GM12864 (cell line): ENCODE measurements at regions not wholly inside any gene's neighbourhood (a gene's known extent, or its start where the extent isn't known, plus 50 kb on each side); places are given as distances from the start of the nearest gene placed in this dataset.
"Not testable (repeated sequence)": the region's sequence is repeated elsewhere in the genome, so short reads cannot be mapped to it uniquely, and the experiment has no call there.

Experiments
- DNase-seq: peaks from one replicate; pipeline ENCODE4 v3.0.0-alpha.2; 2011; ENCODE audit warnings: low read depth
- H3K4me3 ChIP-seq: 2 replicates; pipeline ENCODE4 v1.5.1; 2011; ENCODE audit warnings: mild to moderate bottlenecking, low read depth, low read length, control low read depth
- CTCF ChIP-seq: IDR thresholded peaks from 2 replicates; pipeline ENCODE4 v1.5.1; 2011; ENCODE audit warnings: low read depth, mild to moderate bottlenecking, moderate library complexity, low read length, control low read depth, inconsistent platforms; ENCODE audit errors: missing control alignments

- no peak for TF ChIP-seq CTCF
- no peak overlapping the region for H3K4me3 ChIP-seq
- no peak for DNase-seq
These were observed 98.6 kb downstream of the LSMEM1 start for GRCh38 chr7:112579388-112579787.

- no peak for TF ChIP-seq CTCF
- no peak for DNase-seq
- H3K4me3 ChIP-seq: no peak overlapping the region
These were observed 100.1 kb downstream of the LSMEM1 start for GRCh38 chr7:112580717-112581435.

- no peak for TF ChIP-seq CTCF
These were observed 100.7 kb downstream of the LSMEM1 start for GRCh38 chr7:112581529-112581928.

GRCh38 chr7:112584290-112584689, 103.5 kb downstream of the LSMEM1 start:
- DNase-seq: no peak
- TF ChIP-seq CTCF: no peak

More at GRCh38 chr7:112581529-112581928, 100.7 kb downstream of the LSMEM1 start:
- no peak for DNase-seq
- no peak overlapping the region for H3K4me3 ChIP-seq

GRCh38 chr7:112587504-112587903, 106.7 kb downstream of the LSMEM1 start:
- H3K4me3 ChIP-seq: no peak overlapping the region
- TF ChIP-seq CTCF: no peak
- no peak for DNase-seq

More at GRCh38 chr7:112584290-112584689, 103.5 kb downstream of the LSMEM1 start:
- H3K4me3 ChIP-seq: no peak overlapping the region

GRCh38 chr7:112592565-112593263, 111.9 kb downstream of the LSMEM1 start:
- not testable (repeated sequence) for H3K4me3 ChIP-seq, DNase-seq

GRCh38 chr7:112594397-112594796, 113.6 kb downstream of the LSMEM1 start:
- no peak overlapping the region for H3K4me3 ChIP-seq
- DNase-seq: no peak
- TF ChIP-seq CTCF: no peak
